Stimulated activated CD4-positive, alpha-beta T cell treated with anti-CD3 and anti-CD28 coated beads, Interleukin-12 subunit alpha, Interleukin-12 subunit beta, amount 100 ng/mL, for 4 hours (primary cell): ENCODE measurements at regions not wholly inside any gene's neighbourhood (a gene's known extent, or its start where the extent isn't known, plus 50 kb on each side); places are given as distances from the start of the nearest gene placed in this dataset.

Experiments used
- DNase-seq: peaks from one replicate; pipeline ENCODE4 v3.0.0-alpha.2; 2020

DNA sequence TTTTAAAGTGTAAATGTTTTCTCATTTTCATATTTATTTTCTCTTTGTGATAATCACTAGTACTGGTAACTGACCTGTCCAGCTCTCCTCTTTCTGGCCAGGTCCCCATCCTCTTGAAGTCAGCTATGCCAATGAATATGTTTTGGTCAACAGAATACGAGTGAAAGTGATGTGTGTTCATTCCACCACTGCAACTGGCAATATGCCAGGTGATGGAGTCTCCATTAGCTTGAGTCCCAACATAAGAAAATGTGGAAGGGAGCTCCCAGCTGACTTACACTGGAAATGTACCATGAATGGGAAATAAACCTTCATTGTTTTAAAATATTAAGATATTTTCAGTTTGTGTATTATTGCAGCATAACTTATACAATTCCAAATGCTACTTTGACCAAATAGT, 75.8 kb downstream of the CCDC34 start:
- DNase-seq, result no peak

- DNase-seq, result no peak
Measured at GRCh38 chr11:27285761-27286160, 77.3 kb downstream of the CCDC34 start.

- no peak for DNase-seq
Measured at GRCh38 chr11:27282806-27283205, 80.2 kb downstream of the CCDC34 start.

DNA sequence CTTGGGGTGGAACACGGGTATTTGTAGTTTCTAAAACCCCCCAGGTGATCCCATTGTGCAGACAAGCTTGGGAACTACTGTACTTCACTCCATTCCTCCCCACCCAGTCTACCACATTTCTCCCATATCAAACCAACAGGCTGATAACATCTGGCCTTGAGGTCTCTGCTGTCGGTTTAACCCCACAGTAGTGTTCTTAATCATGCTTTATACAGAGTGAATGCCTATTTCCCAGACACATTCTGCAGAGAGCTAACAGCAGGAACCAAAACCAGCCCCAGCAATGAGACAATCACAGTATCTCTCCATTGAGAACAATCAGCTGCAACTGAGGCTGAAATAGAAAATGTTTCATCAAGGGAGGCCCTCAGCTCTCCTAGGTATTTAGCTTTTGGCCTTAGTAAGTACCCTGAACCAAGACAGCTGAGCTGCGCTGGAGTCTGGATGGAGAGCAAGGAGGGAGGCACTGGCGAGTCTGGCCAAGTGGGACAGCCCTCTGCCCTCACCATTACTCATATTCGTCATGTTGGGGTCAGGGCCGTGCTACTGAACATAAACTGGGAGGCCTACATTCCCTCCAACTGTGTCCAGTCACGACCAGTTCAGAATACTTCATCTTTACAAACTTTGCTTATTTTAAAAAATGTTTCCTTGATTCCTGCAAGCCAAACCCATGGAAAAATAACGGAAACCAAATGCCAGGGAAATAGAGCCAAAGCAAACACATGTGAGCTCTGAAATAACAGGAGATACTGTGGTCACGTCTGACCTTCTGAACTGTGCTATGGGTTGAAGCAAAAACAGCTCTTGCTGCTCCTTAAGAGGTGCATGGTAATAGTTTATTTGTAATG, 81.0 kb downstream of the CCDC34 start:
- DNase-seq, result no peak

DNA sequence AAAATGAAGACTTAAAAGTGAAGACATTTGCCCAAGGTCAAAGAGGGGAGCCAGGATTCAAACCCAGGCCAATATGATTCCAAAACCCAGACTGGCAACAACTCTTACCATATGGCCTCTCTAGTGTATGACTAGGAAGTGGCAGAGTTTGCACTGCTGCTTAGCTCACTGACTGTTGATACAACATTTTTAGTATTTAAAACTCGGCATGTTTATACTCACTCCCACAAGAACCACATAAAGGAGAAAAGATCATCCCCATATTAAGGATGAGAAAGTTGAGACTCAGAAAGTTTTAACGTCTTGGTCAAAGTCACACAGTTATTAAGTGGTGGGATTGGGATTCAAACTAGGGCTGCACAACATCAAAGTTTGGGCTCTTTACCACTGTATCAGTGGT, 81.7 kb downstream of the CCDC34 start:
- DNase-seq, result no peak

- DNase-seq, result no peak
Measured at GRCh38 chr11:27280140-27280539, 82.9 kb downstream of the CCDC34 start.

- no peak for DNase-seq
Measured at GRCh38 chr11:27279460-27279859, 83.6 kb downstream of the CCDC34 start.

DNA sequence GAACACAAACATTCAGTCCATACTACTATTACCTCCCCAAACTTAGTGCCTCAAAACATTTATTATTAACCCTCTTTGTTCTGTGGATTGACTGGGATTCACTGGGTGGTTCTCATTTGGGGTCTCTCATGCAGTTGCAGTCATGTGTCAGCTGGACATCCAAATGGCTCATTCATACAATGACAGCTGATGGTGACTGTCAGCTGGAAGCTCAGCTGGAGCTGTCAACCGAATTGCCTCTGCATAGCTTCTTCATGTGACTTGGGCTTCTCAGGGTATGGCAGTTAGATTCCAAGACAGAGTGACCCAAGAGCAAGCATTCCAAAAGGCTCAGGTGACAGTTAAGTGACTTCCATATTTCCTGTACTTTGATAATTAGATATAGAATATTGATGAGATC, 85.2 kb downstream of the CCDC34 start:
- DNase-seq, result no peak

DNA sequence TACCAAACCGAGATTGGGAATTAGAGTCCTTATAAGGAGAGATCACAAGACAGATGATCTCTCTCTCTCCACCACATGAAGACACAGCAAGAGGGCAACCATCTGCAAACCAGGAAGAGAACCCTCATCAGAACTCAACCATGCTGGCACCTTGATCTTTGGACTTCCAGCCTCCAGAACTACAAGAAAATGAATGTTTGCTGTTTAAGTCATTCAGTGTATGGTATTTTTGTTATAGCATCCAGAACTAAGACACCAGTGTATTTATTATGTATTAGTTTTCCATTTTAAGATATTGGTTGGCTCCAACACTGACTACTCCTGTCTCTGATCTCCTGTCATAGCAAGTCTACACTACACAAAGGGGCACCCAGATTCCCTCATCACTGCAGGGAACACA, 86.9 kb downstream of the CCDC34 start:
- DNase-seq, result no peak

GRCh38 chr11:27274854-27275395, 88.1 kb downstream of the CCDC34 start:
- DNase-seq, result no peak

DNA sequence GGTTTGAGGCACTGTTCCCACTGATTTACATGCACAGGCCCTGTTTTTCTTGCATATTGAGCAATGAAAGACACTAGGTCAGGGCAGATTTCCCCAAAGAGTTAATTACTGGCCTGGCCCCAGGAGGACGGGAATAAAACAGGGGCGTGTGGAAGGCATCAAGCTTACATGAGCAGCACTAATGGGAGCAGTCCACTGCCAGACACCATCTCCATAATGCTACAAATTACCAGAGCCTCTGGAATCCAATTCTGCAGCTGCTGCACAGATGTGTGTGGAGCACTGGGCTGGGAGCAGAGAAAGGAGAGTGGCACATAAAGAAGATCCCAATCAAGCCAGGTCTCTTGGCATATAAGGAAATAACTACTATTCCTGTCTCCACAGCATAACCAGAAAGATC, 96.9 kb downstream of the CCDC34 start:
- DNase-seq, result no peak

- DNase-seq, result no peak
Measured at GRCh38 chr11:27263986-27264385, 99.0 kb downstream of the CCDC34 start.

GRCh38 chr11:27263046-27263445, 100.0 kb downstream of the CCDC34 start:
- DNase-seq, result no peak

- no peak for DNase-seq
Measured at GRCh38 chr11:27255447-27255828, 107.6 kb downstream of the CCDC34 start.

GRCh38 chr11:27254744-27255446, 108.1 kb downstream of the CCDC34 start:
- no peak for DNase-seq

DNA sequence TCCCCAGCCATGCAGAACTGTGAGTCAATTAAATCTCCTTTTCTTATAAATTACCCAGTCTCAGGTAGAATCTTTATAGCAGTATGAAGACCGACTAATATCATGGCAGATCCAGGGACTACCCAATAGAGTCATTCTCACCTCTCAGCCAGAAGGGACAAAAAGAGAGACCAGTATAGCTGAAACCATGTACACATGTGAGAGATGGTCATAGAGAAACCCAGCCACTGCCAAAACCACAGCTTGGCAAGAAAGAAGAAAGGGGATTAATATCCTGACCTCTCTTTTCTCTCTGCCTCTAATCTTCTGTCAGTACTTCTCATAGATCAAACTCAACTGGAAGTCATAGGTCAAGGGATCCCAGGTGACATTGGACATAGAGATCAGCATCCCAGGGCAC, 109.8 kb downstream of the CCDC34 start:
- no peak for DNase-seq

- DNase-seq, result no peak
Measured at GRCh38 chr11:27250867-27251665, 111.9 kb downstream of the CCDC34 start.

DNA sequence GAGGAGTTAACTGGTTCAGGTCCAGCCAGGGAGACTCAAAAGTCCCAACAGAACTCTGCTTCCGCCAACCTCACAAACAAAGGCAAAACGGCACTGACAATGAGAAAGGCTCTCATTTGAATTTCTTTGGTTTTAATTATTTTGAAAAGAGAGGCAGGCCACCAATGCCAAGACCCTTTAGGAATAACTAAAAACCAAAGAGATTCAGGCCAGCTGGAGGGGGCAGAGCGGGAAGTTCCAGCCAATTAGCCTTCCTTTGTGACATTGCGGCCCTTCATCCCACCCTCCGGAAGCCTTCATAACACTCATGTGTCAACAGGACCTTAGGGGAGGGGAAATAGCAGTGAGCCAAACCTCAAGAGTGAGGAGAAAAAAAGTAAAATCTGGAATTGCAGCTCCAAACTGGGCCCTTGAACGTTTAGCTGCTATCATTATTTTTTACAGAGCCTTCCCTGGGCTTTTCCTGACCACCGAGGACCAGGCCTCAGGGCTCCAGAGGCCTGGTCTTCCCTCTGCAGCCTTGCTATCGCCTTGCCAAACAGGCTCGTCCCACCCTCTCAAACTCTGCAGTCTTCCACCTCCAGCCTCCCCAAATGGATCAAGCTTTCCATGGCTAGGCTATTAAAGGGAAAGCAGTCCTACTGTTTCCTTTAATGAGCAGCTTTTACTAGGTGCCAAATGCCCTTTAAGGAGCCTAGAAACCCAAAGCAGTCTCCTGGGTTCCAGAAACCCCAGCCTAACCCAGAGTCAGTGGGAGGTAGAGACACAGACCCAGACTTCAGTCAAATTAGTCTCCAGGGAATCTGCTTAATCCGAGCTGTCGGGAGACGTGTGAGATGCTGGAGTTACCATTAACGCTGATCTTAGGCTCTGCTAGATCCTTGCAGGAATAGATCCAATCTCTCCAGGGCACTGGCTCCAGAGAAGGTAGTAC, 114.2 kb downstream of the CCDC34 start:
- no peak for DNase-seq

DNA sequence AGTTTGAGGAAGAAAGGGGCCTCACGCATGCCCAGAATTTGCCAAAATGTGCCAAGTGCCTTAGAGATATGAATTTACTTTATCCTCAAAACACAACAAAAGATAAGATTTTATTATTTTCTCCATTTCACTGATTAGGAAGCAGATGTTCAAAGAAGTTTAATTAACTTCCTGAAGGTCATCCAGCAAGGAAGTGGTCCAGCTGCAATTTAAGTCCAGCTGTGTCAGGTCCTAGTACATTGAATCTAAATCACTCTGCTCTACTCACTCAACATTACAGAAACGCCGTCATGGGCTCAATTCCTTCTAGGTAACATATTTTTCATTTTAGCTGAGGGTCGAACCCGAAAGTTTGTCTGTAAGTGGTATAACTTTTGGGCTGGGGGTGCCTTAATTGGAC, 115.4 kb downstream of the CCDC34 start:
- DNase-seq, result no peak

DNA sequence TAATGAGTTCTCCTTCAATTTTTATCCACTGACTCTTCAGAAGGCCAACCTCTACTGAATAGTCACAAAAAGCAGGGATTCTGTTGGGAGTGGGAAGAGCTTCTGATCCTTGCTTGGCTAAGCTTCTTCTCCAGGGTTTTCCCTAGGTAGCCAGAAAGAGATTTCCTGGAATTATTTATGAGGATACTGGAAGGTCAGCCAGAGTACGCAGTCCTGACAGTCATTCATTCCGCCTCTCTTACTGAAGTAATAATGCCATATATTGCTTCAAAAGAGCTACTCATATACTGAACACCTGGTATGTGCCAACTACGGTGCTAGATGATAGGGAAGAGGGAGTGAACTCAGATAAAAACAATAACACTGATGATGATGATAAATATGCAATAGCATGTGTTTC, 116.1 kb downstream of the CCDC34 start:
- DNase-seq, result no peak

GRCh38 chr11:27244900-27245299, 118.1 kb downstream of the CCDC34 start:
- no peak for DNase-seq

DNA sequence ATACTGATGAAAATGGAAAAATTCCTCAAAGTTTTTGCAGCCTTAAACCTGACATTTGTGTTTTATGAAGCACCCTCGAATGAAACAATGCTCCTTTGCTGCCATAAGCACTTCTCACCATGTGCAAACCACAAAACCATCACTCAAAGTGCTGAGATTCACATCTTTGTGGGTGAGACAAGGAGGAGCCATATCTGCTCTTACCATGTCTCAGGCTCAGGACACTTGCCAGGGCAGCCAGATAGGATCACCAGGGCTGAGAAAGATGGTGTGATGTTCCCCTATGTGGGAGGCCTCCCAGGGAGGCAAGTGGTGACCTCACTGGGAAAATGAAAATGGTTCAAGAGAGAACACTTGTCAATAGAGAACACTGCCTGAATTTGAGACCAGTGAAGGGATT, 120.4 kb downstream of the CCDC34 start:
- no peak for DNase-seq
